T-cell (primary cell): ENCODE measurements at regions not wholly inside any gene's neighbourhood (a gene's known extent, or its start where the extent isn't known, plus 50 kb on each side); places are given as distances from the start of the nearest gene placed in this dataset.

Source experiments
- ATAC-seq, 4 experiments: fragments of 200-7000 bp in 3 of 4; fragments of 150-1000 bp in 1 of 4; cut with Tn5 transposase; replicated peaks in 1 of 4; 1 replicate in 3 of 4; 2 replicates in 1 of 4; pipeline ENCODE4 v1.10.0; 2021; ENCODE audit warnings: moderate library complexity in 3 of 4, mild to moderate bottlenecking in 2 of 4, moderate number of reproducible peaks in 1 of 4
- CTCF ChIA-PET, 2 donors: fragments of 300-600 bp; sonication (Branson Sonifier 250); formaldehyde crosslinking; loops; one replicate each; lab custom pipeline; 2022; ENCODE audit warnings: antibody characterized with exemption in 2 of 2; lab: Charles Lee
- POLR2A ChIA-PET, 2 donors: fragments of 300-600 bp; sonication (Branson Sonifier 250); formaldehyde crosslinking; loops; one replicate each; lab custom pipeline; 2022; ENCODE audit warnings: antibody characterized with exemption in 2 of 2; lab: Charles Lee
- DNase-seq, 35 experiments: peaks; one replicate each; pipeline versions ENCODE4 v3.0.0 to v3.0.0-alpha.2; 2013 to 2023
- H3K27ac ChIP-seq: one replicate; pipeline ENCODE4 v1.5.1; 2013; ENCODE audit warnings: low read length
- H3K27me3 ChIP-seq, 2 experiments: replicated peaks in 1 of 2; 1 replicate in 1 of 2; 2 replicates in 1 of 2; pipeline versions ENCODE4 v1.6.1 to v1.7.0; 2013; ENCODE audit warnings: low read length in 1 of 2, mixed read lengths in 1 of 2; ENCODE audit not compliant: control insufficient read depth in 2 of 2, insufficient read depth in 2 of 2; ENCODE audit errors: extremely low read depth in 1 of 2
- H3K36me3 ChIP-seq, 2 donors: 1 replicate in 1 of 2; 2 replicates in 1 of 2; pipeline versions ENCODE4 v1.6.1 to v1.7.0; 2013; ENCODE audit warnings: low read length in 1 of 2; ENCODE audit not compliant: control insufficient read depth in 2 of 2, insufficient read depth in 1 of 2; ENCODE audit errors: extremely low read depth in 1 of 2
- H3K4me1 ChIP-seq, 2 experiments: 1 replicate in 1 of 2; 2 replicates in 1 of 2; pipeline versions ENCODE4 v1.6.1 to v1.7.0; 2013; ENCODE audit warnings: low read length in 2 of 2, mixed read lengths in 1 of 2; ENCODE audit not compliant: insufficient read depth in 2 of 2, control insufficient read depth in 1 of 2; ENCODE audit errors: extremely low read depth in 1 of 2
- H3K4me3 ChIP-seq, 2 donors: 1 replicate in 1 of 2; 2 replicates in 1 of 2; pipeline versions ENCODE4 v1.5.1 to v1.7.0; 2013; ENCODE audit warnings: mild to moderate bottlenecking in 2 of 2, low read length in 1 of 2, moderate library complexity in 1 of 2; ENCODE audit not compliant: control insufficient read depth in 1 of 2; ENCODE audit errors: extremely low read depth in 1 of 2
- H3K9me3 ChIP-seq: 2 replicates; pipeline ENCODE4 v1.7.0; 2013
- H3K27ac Mint-ChIP-seq, 2 donors: one replicate each; pipeline ENCODE4 v1.8.0; 2020 to 2021; ENCODE audit warnings: mild to moderate bottlenecking in 2 of 2, mixed read lengths in 2 of 2
- H3K27me3 Mint-ChIP-seq, 2 donors: one replicate each; pipeline ENCODE4 v1.8.0; 2021 to 2022; ENCODE audit warnings: mixed read lengths in 2 of 2
- H3K36me3 Mint-ChIP-seq: one replicate; pipeline ENCODE4 v1.8.0; 2021; ENCODE audit warnings: mixed read lengths
- H3K4me1 Mint-ChIP-seq, 3 donors: one replicate each; pipeline ENCODE4 v1.8.0; 2020 to 2022; ENCODE audit warnings: mixed read lengths in 3 of 3, mild to moderate bottlenecking in 1 of 3
- H3K4me3 Mint-ChIP-seq, 3 donors: one replicate each; pipeline ENCODE4 v1.8.0; 2020 to 2022; ENCODE audit warnings: mild to moderate bottlenecking in 3 of 3, mixed read lengths in 3 of 3, moderate library complexity in 3 of 3
- H3K9me3 Mint-ChIP-seq, 3 donors: one replicate each; pipeline ENCODE4 v1.8.0; 2020 to 2022; ENCODE audit warnings: mixed read lengths in 3 of 3
- WGBS: methylation state at CpG from one replicate; pipeline ENCODE4 v1.1.5; 2013; ENCODE audit warnings: missing lambda C conversion rate; ENCODE audit not compliant: insufficient coverage; 5-methylcytosine and 5-hydroxymethylcytosine counted together

DNA sequence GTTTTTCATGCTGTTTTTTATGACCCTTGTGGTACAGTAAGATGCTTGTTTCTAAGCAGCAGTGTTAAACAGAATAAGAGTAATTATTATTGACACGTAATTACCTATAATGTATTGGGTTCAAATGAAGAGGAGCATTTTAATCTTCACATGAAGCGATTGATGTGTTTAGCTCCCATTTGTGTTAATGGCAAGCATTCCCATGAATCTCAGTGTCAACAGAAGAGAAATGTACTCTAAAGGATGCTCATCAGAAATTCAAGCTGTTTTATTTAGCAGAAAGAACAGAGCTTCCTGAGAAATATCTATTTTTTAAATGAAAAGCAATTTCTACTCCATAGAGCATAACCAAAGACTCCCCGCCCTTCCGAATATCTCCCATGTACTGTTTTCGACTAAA lies 341.3 kb upstream of the LINC00305 start:
- ChIA-PET POLR2A (no interaction called here), CTCF (no interaction called here)
- no CpG with 5 or more reads among the region's 5 CpGs for WGBS
- Mint-ChIP-seq H3K4me3 (no peak overlapping the region), H3K9me3 (peaks cover 5 to 7% (median 6%) of the 10 kb centered on the region in 3 donors), H3K27me3 (no peaks in the 10 kb centered on the region), H3K36me3 (no peaks in the 10 kb centered on the region), H3K27ac (no peak overlapping the region), H3K4me1 (no peaks in the 10 kb centered on the region)
- Histone ChIP-seq H3K27me3 (no peaks in the 10 kb centered on the region), H3K9me3 (no peaks in the 10 kb centered on the region), H3K36me3 (no peaks in the 10 kb centered on the region), H3K27ac (no peak overlapping the region), H3K4me3 (no peak overlapping the region), H3K4me1 (no peaks in the 10 kb centered on the region)
- ATAC-seq, result no peak
- no peak for DNase-seq

DNA sequence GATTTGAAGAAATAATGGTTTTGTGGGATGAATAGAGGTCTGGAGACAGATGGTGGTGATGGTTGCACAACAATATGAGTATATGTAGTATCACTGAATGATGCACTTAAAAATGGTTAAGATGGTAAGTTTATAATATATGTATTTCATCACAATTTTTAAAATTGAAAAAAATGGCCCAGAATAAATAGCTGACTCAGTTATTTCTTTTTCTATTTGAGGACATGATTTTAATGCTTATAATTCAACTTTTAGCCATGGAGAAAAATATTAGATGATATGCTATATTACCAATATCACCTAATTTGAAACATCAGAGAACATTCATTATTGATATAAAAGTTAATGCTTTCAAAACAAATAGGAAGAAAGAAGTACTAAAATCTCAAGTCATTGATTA lies 339.8 kb upstream of the LINC00305 start:
- Histone ChIP-seq H3K4me1 (no peaks in the 10 kb centered on the region), H3K4me3 (no peak overlapping the region), H3K27me3 (no peaks in the 10 kb centered on the region), H3K36me3 (no peaks in the 10 kb centered on the region), H3K27ac (no peak overlapping the region), H3K9me3 (no peaks in the 10 kb centered on the region)
- POLR2A ChIA-PET, result no interaction called here
- H3K9me3 Mint-ChIP-seq, result peaks cover 0 to 6% (median 5%) of the 10 kb centered on the region in 3 donors
- no peak overlapping the region for H3K4me3 Mint-ChIP-seq
- H3K27ac Mint-ChIP-seq, result no peak overlapping the region
- no peaks in the 10 kb centered on the region for H3K27me3 Mint-ChIP-seq
- DNase-seq (no peak), ATAC-seq (no peak)
- H3K4me1 Mint-ChIP-seq, result no peaks in the 10 kb centered on the region
- H3K36me3 Mint-ChIP-seq, result no peaks in the 10 kb centered on the region
- CTCF ChIA-PET, result no interaction called here

DNA sequence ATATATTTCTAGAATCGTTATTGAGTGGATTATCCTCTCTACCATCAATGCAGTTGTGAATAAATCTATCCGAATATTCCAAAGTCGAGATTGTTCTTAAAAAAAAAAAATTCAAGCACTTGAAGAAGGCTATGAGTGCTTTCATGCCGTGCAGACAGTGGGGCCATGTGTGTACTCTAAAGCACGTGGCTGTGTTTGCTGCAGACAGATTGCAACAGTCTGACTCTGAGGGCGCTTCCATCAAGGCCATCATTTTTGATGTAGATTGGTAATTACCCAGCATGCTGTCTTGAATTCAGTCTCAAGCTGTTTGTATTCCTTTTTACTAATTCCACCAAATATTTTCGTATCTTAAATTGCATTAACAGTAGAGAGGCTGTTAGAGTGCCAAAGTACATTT lies 325.9 kb upstream of the LINC00305 start:
- Mint-ChIP-seq H3K4me1 (no peaks in the 10 kb centered on the region), H3K4me3 (no peak overlapping the region), H3K36me3 (no peaks in the 10 kb centered on the region), H3K27ac (no peak overlapping the region), H3K27me3 (no peaks in the 10 kb centered on the region), H3K9me3 (peaks cover 5 to 19% (median 5%) of the 10 kb centered on the region in 3 donors)
- Histone ChIP-seq H3K9me3 (no peaks in the 10 kb centered on the region), H3K4me3 (no peak overlapping the region), H3K4me1 (no peaks in the 10 kb centered on the region), H3K27me3 (no peaks in the 10 kb centered on the region), H3K36me3 (no peaks in the 10 kb centered on the region), H3K27ac (no peak overlapping the region)
- no CpG with 5 or more reads among the region's 7 CpGs for WGBS
- CTCF ChIA-PET, result no interaction called here
- POLR2A ChIA-PET, result no interaction called here
- ATAC-seq (no peak), DNase-seq (no peak)

DNA sequence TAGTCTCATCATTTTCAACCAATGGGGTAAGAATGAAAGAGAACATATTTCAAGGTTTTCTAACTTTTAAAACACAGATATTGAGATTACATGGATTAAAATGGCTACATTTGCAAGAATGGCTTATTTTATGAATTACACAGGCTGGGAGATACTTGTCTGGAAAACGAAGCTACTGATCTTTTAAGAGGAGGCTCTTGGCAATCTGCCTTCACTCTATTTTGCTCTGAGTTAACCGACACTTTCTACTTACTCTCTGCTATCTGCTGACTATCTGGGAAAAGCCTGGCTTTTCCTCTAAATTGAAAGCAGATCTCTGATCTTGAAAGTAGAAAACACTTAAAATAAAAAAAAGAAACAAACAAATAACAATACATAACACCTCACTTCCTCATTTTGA lies 325.4 kb upstream of the LINC00305 start:
- WGBS, result no CpG with 5 or more reads among the region's 2 CpGs
- DNase-seq (no peak), ATAC-seq (no peak)
- Histone ChIP-seq H3K27me3 (no peaks in the 10 kb centered on the region), H3K4me1 (no peaks in the 10 kb centered on the region), H3K9me3 (no peaks in the 10 kb centered on the region), H3K4me3 (no peak overlapping the region), H3K27ac (no peak overlapping the region), H3K36me3 (no peaks in the 10 kb centered on the region)
- H3K27me3 Mint-ChIP-seq, result no peaks in the 10 kb centered on the region
- POLR2A ChIA-PET, result no interaction called here
- no peaks in the 10 kb centered on the region for H3K4me1 Mint-ChIP-seq
- no peak overlapping the region for H3K4me3 Mint-ChIP-seq
- CTCF ChIA-PET, result no interaction called here
- H3K9me3 Mint-ChIP-seq, result peaks cover 5 to 23% (median 5%) of the 10 kb centered on the region in 3 donors
- H3K36me3 Mint-ChIP-seq, result no peaks in the 10 kb centered on the region
- H3K27ac Mint-ChIP-seq, result no peak overlapping the region

DNA sequence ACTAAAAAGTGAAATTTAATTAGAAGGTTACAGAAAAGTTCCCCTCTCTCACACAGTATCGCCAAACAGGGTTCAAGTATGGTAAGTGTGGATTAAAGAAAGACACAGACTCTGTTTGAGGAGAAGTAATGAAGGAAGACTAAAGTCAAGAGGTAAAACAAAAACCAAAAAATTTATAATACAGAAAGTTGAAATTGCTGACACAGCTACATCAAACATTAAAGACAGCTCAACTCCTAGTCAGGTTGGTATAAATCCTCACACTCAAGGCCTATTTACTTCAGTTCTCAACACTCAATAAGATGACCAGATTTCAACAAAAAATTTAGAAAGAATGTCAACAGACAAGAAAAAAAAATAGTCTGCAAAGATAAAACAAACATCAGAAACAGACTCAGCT lies 300.5 kb upstream of the LINC00305 start:
- H3K36me3 Mint-ChIP-seq, result no peaks in the 10 kb centered on the region
- WGBS, result no CpG with 5 or more reads among the region's 1 CpG
- POLR2A ChIA-PET, result no interaction called here

DNA sequence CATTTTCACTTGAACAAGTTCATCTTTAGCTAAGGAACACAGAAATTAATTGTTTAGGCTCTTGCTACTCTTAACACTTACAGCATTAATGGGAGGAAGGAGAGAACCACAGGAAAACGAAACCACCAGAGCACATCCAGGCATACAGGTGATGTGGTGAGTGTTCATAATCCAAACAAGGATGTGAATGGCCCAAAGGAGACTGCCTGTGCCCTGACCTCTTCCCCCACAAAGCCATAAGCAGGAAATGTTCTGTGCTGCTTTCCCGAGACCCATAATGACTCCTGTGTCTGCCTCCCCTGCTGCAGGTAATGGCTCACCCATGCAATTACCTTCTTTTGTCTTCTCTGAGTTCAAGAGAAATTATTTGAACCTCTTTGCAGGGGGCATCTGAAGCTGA lies 295.9 kb upstream of the LINC00305 start:
- no peak overlapping the region for H3K4me3 ChIP-seq
- WGBS, result no CpG with 5 or more reads among the region's 2 CpGs
- Mint-ChIP-seq H3K27me3 (no peaks in the 10 kb centered on the region), H3K27ac (no peak overlapping the region), H3K36me3 (no peaks in the 10 kb centered on the region), H3K4me3 (no peak overlapping the region), H3K9me3 (peaks cover 4 to 17% (median 8%) of the 10 kb centered on the region in 3 donors), H3K4me1 (no peaks in the 10 kb centered on the region)
- H3K27ac ChIP-seq, result no peak overlapping the region
- H3K27me3 ChIP-seq, result no peaks in the 10 kb centered on the region
- no peak for ATAC-seq
- H3K4me1 ChIP-seq, result no peaks in the 10 kb centered on the region
- no peaks in the 10 kb centered on the region for H3K36me3 ChIP-seq
- ChIA-PET CTCF (no interaction called here), POLR2A (no interaction called here)
- no peaks in the 10 kb centered on the region for H3K9me3 ChIP-seq
- no peak for DNase-seq

More for the DNA sequence above, 300.5 kb upstream of the LINC00305 start:
- no peaks in the 10 kb centered on the region for H3K9me3 ChIP-seq
- Mint-ChIP-seq H3K4me1 (no peaks in the 10 kb centered on the region), H3K27me3 (no peaks in the 10 kb centered on the region), H3K4me3 (no peak overlapping the region), H3K9me3 (peaks cover 5 to 14% (median 6%) of the 10 kb centered on the region in 3 donors), H3K27ac (no peak overlapping the region)
- no peak overlapping the region for H3K27ac ChIP-seq
- H3K4me3 ChIP-seq, result no peak overlapping the region
- H3K27me3 ChIP-seq, result no peaks in the 10 kb centered on the region
- DNase-seq (no peak), ATAC-seq (no peak)
- no peaks in the 10 kb centered on the region for H3K36me3 ChIP-seq
- CTCF ChIA-PET, result no interaction called here
- no peaks in the 10 kb centered on the region for H3K4me1 ChIP-seq

DNA sequence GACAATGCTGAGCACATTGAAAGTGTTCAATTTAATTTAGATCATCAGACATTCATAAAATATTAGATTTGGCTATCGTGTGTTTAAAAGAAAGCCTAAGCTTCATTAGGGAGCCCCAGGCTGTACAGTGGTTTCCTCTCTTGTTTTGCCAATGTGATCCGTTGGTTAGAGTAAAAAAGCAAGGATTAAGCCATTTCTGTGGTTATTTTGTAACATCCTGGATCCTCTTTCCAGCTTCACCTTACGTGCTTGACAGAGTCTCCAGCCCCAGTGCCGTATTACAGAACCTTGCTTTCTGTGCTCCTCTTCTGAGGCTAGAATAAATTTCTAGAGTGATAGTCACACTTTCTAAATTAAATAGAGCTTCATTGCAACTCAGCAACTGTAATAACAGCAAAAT lies 289.3 kb upstream of the LINC00305 start:
- Histone ChIP-seq H3K27ac (no peak overlapping the region), H3K9me3 (no peaks in the 10 kb centered on the region), H3K4me3 (no peak overlapping the region), H3K27me3 (no peaks in the 10 kb centered on the region), H3K4me1 (no peaks in the 10 kb centered on the region), H3K36me3 (no peaks in the 10 kb centered on the region)
- no peak for DNase-seq
- H3K27me3 Mint-ChIP-seq, result no peaks in the 10 kb centered on the region
- ATAC-seq, result no peak
- ChIA-PET POLR2A (interaction anchor here in 1 of 2 donors (0.6 kb wide), 1 partner anchor 110 kb away, joined by 13 read pairs; no protein-coding TSS in a partner anchor), CTCF (no interaction called here)
- H3K4me3 Mint-ChIP-seq, result no peak overlapping the region
- peaks cover 11 to 27% (median 20%) of the 10 kb centered on the region in 3 donors for H3K9me3 Mint-ChIP-seq
- H3K27ac Mint-ChIP-seq, result no peak overlapping the region
- no peaks in the 10 kb centered on the region for H3K4me1 Mint-ChIP-seq
- WGBS, result 100% methylated on average over 1 of the region's 4 CpGs
- H3K36me3 Mint-ChIP-seq, result no peaks in the 10 kb centered on the region
